ENCODE measurements at regions not wholly inside any gene's neighbourhood (a gene's known extent, or its start where the extent isn't known, plus 50 kb on each side); places are given as distances from the start of the nearest gene placed in this dataset.

- Histone ChIP-seq H3K9me2 (ENCODE audit: insufficient read depth, low read length) (no peaks in the 10 kb centered on the region), H3K4me3 (ENCODE audit: low read length) (no peak overlapping the region), H3K4me2 (ENCODE audit: low read length) (no peak overlapping the region), H3K36me3 (ENCODE audit: insufficient read depth, low read length) (no peaks in the 10 kb centered on the region), H3K27me3 (ENCODE audit: insufficient read depth, low read depth, low read length) (no peaks in the 10 kb centered on the region), H3K9me3 (ENCODE audit: low read length) (no peaks in the 10 kb centered on the region), H2AFZ (ENCODE audit: low read depth, low read length) (no peak overlapping the region), H4K20me1 (ENCODE audit: insufficient read depth) (no peaks in the 10 kb centered on the region), H3K27ac (ENCODE audit: low read length) (no peak overlapping the region), H3K79me2 (replicated peaks; ENCODE audit: insufficient read depth, low read length) (no peaks in the 10 kb centered on the region), H3K9ac (ENCODE audit: low read length) (no peak overlapping the region), H3F3A (ENCODE audit: insufficient read depth, low read length, poor library complexity, severe bottlenecking) (no peaks in the 10 kb centered on the region)
- TF ChIP-seq TAF1 (IDR thresholded peaks at IDR 0.05; ENCODE audit: low read depth) (no peak), POLR2AphosphoS5 (IDR thresholded peaks at IDR 0.05) (no peak), EZH2 (IDR thresholded peaks at IDR 0.05; ENCODE audit: borderline replicate concordance, insufficient read depth, low read length, poor library complexity, severe bottlenecking) (no peak), CTCF (IDR thresholded peaks at IDR 0.05; ENCODE audit: poor library complexity, severe bottlenecking) (no peak), REST (IDR thresholded peaks at IDR 0.05; ENCODE audit: borderline replicate concordance) (no peak)
Observed at GRCh38 chr6:16885411-16886160, 124.3 kb upstream of the ATXN1 start.

GRCh38 chr6:16884526-16884925 is 123.3 kb upstream of the ATXN1 start:
- no peak overlapping the region for H2AFZ ChIP-seq (ENCODE audit: low read depth, low read length)
- H3K79me2 ChIP-seq (replicated peaks; ENCODE audit: insufficient read depth, low read length): no peaks in the 10 kb centered on the region
- H3K4me3 ChIP-seq (ENCODE audit: low read length): no peak overlapping the region
- TF ChIP-seq TAF1 (IDR thresholded peaks at IDR 0.05; ENCODE audit: low read depth) (no peak), POLR2AphosphoS5 (IDR thresholded peaks at IDR 0.05) (no peak), EP300 (conservative IDR thresholded peaks at IDR 0.05; ENCODE audit: poor library complexity, severe bottlenecking) (no peak), REST (IDR thresholded peaks at IDR 0.05; ENCODE audit: borderline replicate concordance) (no peak), SMC3 (conservative IDR thresholded peaks at IDR 0.05; ENCODE audit: poor library complexity) (no peak), CTCF (IDR thresholded peaks at IDR 0.05; ENCODE audit: poor library complexity, severe bottlenecking) (no peak), EZH2 (IDR thresholded peaks at IDR 0.05; ENCODE audit: borderline replicate concordance, insufficient read depth, low read length, poor library complexity, severe bottlenecking) (no peak), RAD21 (conservative IDR thresholded peaks at IDR 0.05) (no peak), MXI1 (conservative IDR thresholded peaks at IDR 0.05; ENCODE audit: poor library complexity, severe bottlenecking) (no peak)
- H3K36me3 ChIP-seq (ENCODE audit: insufficient read depth, low read length): no peaks in the 10 kb centered on the region
- no peak overlapping the region for H3K4me2 ChIP-seq (ENCODE audit: low read length)
- H3K9ac ChIP-seq (ENCODE audit: low read length): no peak overlapping the region
- no peak overlapping the region for H3K27ac ChIP-seq (ENCODE audit: low read length)
- no peaks in the 10 kb centered on the region for H3F3A ChIP-seq (ENCODE audit: insufficient read depth, low read length, poor library complexity, severe bottlenecking)
- no peaks in the 10 kb centered on the region for H4K20me1 ChIP-seq (ENCODE audit: insufficient read depth)
- no peaks in the 10 kb centered on the region for H3K9me3 ChIP-seq (ENCODE audit: low read length)
- H3K27me3 ChIP-seq (ENCODE audit: insufficient read depth, low read depth, low read length): no peaks in the 10 kb centered on the region
- no peaks in the 10 kb centered on the region for H3K9me2 ChIP-seq (ENCODE audit: insufficient read depth, low read length)
